ENCODE measurements at regions not wholly inside any gene's neighbourhood (a gene's known extent, or its start where the extent isn't known, plus 50 kb on each side); places are given as distances from the start of the nearest gene placed in this dataset.

DNA sequence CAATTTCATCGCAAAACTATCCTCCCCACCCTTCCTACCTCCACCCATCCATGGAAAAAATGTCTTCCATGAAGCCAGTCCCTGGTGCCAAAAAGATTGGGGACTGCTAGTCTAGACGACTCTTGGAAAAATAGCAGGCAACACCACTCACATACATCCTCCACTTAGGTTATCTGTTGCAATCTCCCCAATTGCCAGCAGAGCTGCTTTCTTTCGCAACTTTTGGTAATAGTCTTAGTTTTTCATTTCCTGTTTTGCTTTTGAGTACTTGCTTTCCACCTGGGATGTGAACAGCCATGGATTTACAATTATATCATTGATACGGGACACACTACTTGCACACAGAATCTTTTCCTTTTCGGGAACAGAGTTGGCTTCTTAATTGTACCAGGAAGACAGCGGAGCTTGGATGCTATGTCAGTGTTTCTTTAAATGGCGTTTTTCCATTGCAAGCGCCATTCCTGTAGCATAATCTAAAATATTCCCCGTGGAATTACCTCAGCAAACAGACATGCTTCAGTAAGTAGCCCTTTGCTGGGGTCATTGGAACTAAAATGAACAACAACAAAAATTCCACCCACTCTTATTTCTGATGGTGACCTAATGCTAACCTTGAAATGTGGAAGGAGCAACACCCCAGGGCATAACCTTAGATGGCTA, 183.3 kb upstream of the ADGRL2 start:
- no peak for DNase-seq

- DNase-seq = no peak
Observed at GRCh38 chr1:81613803-81614202, 186.9 kb upstream of the ADGRL2 start.

DNA sequence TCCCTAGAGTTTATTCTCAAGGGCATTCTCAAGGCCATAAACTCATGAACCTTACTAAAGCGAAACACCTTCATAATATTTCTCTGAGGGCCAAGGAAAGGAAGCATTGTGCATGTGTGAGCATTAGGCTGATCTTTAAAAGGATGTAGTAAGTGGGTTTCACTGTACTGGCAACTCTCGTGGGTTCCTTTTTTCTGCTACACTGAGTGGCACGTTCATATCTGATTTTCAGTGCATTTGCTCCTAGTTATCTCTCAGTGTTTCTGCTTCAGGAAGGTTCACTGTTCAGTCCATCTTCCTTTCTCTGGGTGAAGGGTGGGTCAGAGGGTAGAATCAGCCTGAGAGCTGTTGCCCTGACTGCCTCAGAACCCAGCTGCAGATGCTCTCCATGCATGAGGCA, 192.8 kb upstream of the ADGRL2 start:
- no peak for DNase-seq

DNA sequence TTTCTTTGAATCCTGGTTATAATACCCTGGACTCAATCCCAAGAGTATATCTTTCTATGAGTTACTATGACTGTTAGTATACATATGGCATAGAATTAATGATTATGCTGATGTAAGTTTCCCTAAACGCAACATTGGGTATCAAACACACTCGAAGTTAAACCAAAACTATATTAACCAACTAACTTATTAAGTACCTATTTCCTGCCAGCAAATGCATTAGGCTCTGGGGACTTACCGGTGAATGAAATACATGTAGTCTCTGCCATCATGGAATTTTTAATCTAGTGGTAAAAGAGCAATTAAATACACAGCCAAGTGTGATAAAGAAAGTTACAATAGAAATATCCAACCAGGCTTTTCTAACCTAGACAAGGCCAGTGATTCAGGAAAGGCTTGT, 193.6 kb upstream of the ADGRL2 start:
- DNase-seq = no peak

GRCh38 chr1:81606656-81607055, 194.1 kb upstream of the ADGRL2 start:
- DNase-seq = no peak

GRCh38 chr1:81605023-81605422, 195.7 kb upstream of the ADGRL2 start:
- DNase-seq = no peak

GRCh38 chr1:81600878-81601622, 199.7 kb upstream of the ADGRL2 start:
- DNase-seq = no peak

GRCh38 chr1:81600363-81600762, 200.4 kb upstream of the ADGRL2 start:
- DNase-seq = no peak

DNA sequence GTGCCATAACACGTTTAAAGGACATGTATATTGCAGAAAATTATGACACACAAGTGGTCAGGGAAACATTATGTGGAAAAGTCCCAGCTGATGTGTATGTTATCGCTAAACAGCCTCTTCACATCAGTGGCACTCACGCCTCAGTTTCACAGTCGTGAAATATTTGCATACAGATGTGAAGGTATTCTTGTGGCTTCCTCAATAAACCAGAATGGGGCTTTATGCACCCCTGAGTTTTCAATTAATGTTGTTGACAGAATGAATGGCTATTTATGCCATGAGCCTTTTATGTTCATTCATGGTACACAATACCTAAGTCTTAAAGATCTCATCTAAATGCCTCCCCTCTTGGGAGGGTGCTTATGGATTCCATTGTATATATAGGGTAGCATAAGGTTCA, 202.1 kb upstream of the ADGRL2 start:
- DNase-seq = no peak

GRCh38 chr1:81597720-81598426, 202.9 kb upstream of the ADGRL2 start:
- DNase-seq = no peak

GRCh38 chr1:81596341-81596740, 204.4 kb upstream of the ADGRL2 start:
- DNase-seq = no peak

- no peak for DNase-seq
Observed at GRCh38 chr1:81594206-81594605, 206.5 kb upstream of the ADGRL2 start.

- no peak for DNase-seq
Observed at GRCh38 chr1:81592233-81592632, 208.5 kb upstream of the ADGRL2 start.

GRCh38 chr1:81590171-81590570, 210.6 kb upstream of the ADGRL2 start:
- no peak for DNase-seq

DNA sequence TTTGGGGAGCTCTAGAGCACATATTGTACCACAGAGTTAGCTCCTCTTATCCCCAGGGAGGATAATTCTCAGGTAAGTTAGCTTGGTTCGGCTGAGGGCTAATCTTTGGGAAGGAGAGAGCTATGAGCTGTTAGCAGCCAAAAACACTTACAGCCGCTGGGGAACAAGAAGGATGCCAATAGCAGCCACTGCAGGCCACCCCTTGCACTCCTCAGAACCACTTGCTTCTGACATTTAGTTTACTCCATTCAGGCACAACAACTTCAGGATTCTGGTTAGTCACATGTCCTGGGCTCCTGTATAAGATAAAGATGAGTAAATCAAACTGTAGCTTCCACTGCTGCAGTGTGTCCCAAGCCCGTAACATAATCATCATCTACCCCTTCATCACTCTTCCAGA, 212.6 kb upstream of the ADGRL2 start:
- DNase-seq = no peak

GRCh38 chr1:81587426-81587825, 213.3 kb upstream of the ADGRL2 start:
- no peak for DNase-seq

DNA sequence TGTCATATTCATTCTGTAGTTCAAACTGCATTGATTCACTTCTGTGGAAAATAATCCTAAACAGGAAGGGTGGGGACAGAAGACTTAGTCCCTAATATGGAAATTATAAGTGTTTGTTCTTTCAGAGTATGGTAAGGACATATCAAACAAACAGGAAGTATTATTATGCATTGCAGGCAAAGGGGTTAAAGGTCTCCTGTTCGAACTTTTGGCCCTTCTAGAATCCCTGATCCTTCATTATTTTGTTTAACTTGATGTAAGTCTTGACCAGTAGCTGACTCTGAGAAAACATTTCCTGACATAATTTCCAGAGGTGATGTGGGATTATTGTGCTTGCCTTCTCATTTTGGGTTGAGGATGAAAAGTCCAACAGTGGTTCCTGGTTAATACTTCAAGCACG, 215.4 kb upstream of the ADGRL2 start:
- DNase-seq = no peak

DNA sequence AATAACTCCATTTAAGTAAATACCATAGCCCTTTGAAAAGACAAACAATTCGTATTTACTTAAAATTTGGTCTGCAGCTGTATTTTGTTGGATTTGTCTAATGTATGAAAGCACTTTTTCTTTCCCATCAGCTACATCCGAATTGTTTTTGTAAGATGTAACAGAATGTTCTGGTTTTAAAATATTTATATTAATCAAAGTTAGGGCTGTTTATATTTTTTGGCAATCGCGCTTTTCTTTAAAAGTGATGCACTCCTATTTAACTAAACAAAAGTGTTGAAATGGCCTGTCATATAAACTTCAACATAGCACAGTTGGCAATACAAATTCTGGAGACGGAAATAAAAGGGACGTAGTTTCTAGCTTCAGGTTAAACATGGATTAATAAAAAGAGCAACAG, 216.3 kb upstream of the ADGRL2 start:
- no peak for DNase-seq

DNA sequence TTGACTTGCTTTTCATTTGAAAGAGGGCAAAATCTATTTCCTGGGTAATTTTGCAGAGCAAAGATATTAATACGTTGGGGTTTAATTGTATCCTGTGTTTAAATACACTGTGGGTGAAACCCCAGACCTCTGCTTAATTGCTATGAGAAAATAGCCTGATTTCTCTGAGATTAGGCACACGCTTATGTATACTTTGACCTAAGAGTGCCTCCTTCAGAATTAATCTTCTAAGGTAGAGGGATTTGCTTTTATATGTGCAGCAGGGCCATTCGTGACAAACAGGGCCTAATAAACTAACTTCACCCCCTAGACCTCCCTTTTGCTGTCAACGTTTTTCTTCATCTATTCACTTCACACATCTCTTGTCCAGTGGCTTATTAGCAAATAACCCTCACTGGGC, 216.9 kb upstream of the ADGRL2 start:
- DNase-seq = no peak

- no peak for DNase-seq
Observed at GRCh38 chr1:81582467-81582986, 218.2 kb upstream of the ADGRL2 start.

DNA sequence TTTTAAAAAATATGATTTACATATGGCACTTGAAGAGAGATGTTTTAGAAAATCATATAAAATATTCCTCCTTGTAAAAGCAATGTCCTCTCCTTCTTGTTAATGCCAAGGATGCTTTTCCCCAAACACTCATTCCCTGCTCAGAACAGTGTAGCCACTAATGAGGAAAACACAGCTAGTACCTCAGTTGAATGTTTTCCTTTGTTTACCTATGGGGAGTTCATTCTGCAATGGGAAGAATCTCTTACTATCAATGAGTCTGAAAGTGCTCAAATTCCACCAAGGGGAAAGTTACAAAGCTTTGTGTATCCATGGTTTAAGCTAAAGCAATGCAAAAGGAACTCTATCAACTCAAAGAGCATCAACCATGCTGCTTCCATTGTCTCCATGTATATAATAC, 221.9 kb upstream of the ADGRL2 start:
- no peak for DNase-seq

- DNase-seq = no peak
Observed at GRCh38 chr1:81577004-81577697, 223.6 kb upstream of the ADGRL2 start.

- DNase-seq = no peak
Observed at GRCh38 chr1:81574408-81574807, 226.3 kb upstream of the ADGRL2 start.

All from right hindlimb (tissue), 1 donor.